NOMO-1 treated with DMSO at 0.1 percent for 48 hours (cell line): ENCODE measurements at regions not wholly inside any gene's neighbourhood (a gene's known extent, or its start where the extent isn't known, plus 50 kb on each side); places are given as distances from the start of the nearest gene placed in this dataset.

Experiments
- DNase-seq: peaks from one replicate; lab custom pipeline; 2025; ENCODE audit not compliant: unreplicated experiment; lab: John Stamatoyannopoulos, UW

- DNase-seq: no peak
Measured at GRCh38 chr4:160175064-160175643, 1072.3 kb downstream of the RAPGEF2 start.

GRCh38 chr4:160180211-160180610 lies 1077.3 kb downstream of the RAPGEF2 start:
- no peak for DNase-seq

GRCh38 chr4:160182727-160183126 lies 1079.8 kb downstream of the RAPGEF2 start:
- no peak for DNase-seq

- DNase-seq: no peak
Measured at GRCh38 chr4:160184884-160185283, 1082.0 kb downstream of the RAPGEF2 start.

GRCh38 chr4:160193787-160194186 lies 1090.9 kb downstream of the RAPGEF2 start:
- DNase-seq: no peak

- no peak for DNase-seq
Measured at GRCh38 chr4:160194716-160195115, 1091.8 kb downstream of the RAPGEF2 start.

- DNase-seq: no peak
Measured at GRCh38 chr4:160202802-160203201, 1099.9 kb downstream of the RAPGEF2 start.

- DNase-seq: no peak
Measured at GRCh38 chr4:160212078-160212477, 1109.2 kb downstream of the RAPGEF2 start.

- DNase-seq: no peak
Measured at GRCh38 chr4:160213366-160213765, 1110.5 kb downstream of the RAPGEF2 start.

GRCh38 chr4:160217352-160217751 lies 1114.5 kb downstream of the RAPGEF2 start:
- DNase-seq: no peak

- no peak for DNase-seq
Measured at GRCh38 chr4:160224049-160224448, 1121.2 kb downstream of the RAPGEF2 start.

GRCh38 chr4:160233141-160233540 lies 1130.3 kb downstream of the RAPGEF2 start:
- no peak for DNase-seq

- no peak for DNase-seq
Measured at GRCh38 chr4:160235285-160235684, 1132.4 kb downstream of the RAPGEF2 start.

GRCh38 chr4:160235771-160236170 lies 1132.9 kb downstream of the RAPGEF2 start:
- DNase-seq: no peak

- no peak for DNase-seq
Measured at GRCh38 chr4:160238790-160239189, 1135.9 kb downstream of the RAPGEF2 start.

- no peak for DNase-seq
Measured at GRCh38 chr4:160247091-160247656, 1144.3 kb downstream of the RAPGEF2 start.

GRCh38 chr4:160251522-160252170 lies 1148.8 kb downstream of the RAPGEF2 start:
- DNase-seq: no peak

GRCh38 chr4:160257318-160257717 lies 1154.4 kb downstream of the RAPGEF2 start:
- DNase-seq: no peak

GRCh38 chr4:160265014-160265413 lies 1162.1 kb downstream of the RAPGEF2 start:
- DNase-seq: no peak

- no peak for DNase-seq
Measured at GRCh38 chr4:160265836-160266235, 1163.0 kb downstream of the RAPGEF2 start.

GRCh38 chr4:160276785-160277325 lies 1174.0 kb downstream of the RAPGEF2 start:
- no peak for DNase-seq

GRCh38 chr4:160283081-160283480 lies 1180.2 kb downstream of the RAPGEF2 start:
- no peak for DNase-seq
